Body of pancreas (tissue), 4 donors: ENCODE measurements at regions not wholly inside any gene's neighbourhood (a gene's known extent, or its start where the extent isn't known, plus 50 kb on each side); places are given as distances from the start of the nearest gene placed in this dataset.
A peak's percentile ranks its signal among the peaks of the same experiment; 100 is the strongest.

Source experiments
- ATAC-seq: fragments of 150-250 bp; one replicate; pipeline ENCODE4 v1.9.1; 2016
- DNase-seq, 4 donors: peaks; one replicate each; pipeline ENCODE4 v3.0.0-alpha.2; 2019
- H3K27ac ChIP-seq, 4 donors: fragments of 200-600 bp; sonication (generic); 1 replicate in 3 of 4; 2 replicates in 1 of 4; pipeline versions ENCODE4 v1.5.1 to v1.6.1; 2016 to 2019; ENCODE audit warnings: mild to moderate bottlenecking in 1 of 4, mixed read lengths in 1 of 4, moderate library complexity in 1 of 4
- H3K27me3 ChIP-seq, 2 donors: fragments of 200-600 bp; sonication (generic); one replicate each; pipeline ENCODE4 v1.6.0; 2016; ENCODE audit warnings: mild to moderate bottlenecking in 1 of 2
- H3K36me3 ChIP-seq, 2 donors: fragments of 200-600 bp; sonication (generic); replicated peaks in 1 of 2; 2 replicates each; pipeline ENCODE4 v1.5.1; 2016; ENCODE audit warnings: low read depth in 2 of 2; ENCODE audit not compliant: insufficient read depth in 1 of 2
- H3K4me1 ChIP-seq: fragments of 200-600 bp; sonication (generic); one replicate; pipeline ENCODE4 v1.6.0; 2016
- H3K4me3 ChIP-seq, 2 donors: fragments of 200-600 bp; sonication (generic); 1 replicate in 1 of 2; 2 replicates in 1 of 2; pipeline ENCODE4 v1.5.1; 2016 to 2019
- H3K9me3 ChIP-seq, 3 donors: fragments of 200-600 bp; sonication (generic); 1 replicate in 2 of 3; 2 replicates in 1 of 3; pipeline ENCODE4 v1.5.1; 2016
- CTCF ChIP-seq, 7 experiments: fragments of 450-650 bp in 4 of 7; fragments of 200-600 bp in 3 of 7; sonication (generic) in 3 of 7; IDR thresholded peaks; one replicate each; pipeline ENCODE4 v1.5.1; 2016 to 2019; ENCODE audit warnings: antibody characterized with exemption in 7 of 7
- POLR2A ChIP-seq, 3 donors: fragments of 450-650 bp; IDR thresholded peaks; one replicate each; pipeline ENCODE4 v1.6.1; 2016; ENCODE audit warnings: antibody characterized with exemption in 3 of 3, mild to moderate bottlenecking in 2 of 3
- WGBS, 2 donors: methylation state at CpG; one replicate each; pipeline ENCODE4 v1.1.5; 2017; 5-methylcytosine and 5-hydroxymethylcytosine counted together
- intact Hi-C: fragments of 100-400 bp; cut with DNase I; formaldehyde crosslinking; loops from one replicate; pipeline ENCODE4 v1.15.1; 2023

DNA sequence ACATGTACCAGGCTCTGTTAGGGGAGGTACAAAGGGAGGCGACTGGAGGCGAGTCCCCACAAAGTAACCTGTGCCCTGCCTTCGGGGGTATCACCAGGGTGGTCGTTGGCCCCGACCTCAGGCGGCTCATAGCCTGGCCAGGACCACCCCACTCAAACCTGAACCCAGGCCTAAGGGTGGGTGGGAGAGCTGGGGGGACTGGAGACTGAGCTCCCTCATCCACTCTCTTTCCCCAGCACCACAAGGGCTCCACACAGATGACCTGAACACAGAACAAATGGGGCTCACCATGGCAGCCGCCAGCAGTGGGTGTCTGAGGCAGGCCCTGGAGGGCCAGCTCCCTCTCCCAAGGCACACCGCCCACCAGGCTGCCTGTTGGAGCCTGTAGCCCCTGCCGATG is 120.6 kb upstream of the TNRC6C start:
- Histone ChIP-seq H3K27me3 (no peaks in the 10 kb centered on the region), H3K27ac (no peak overlapping the region), H3K9me3 (no peaks in the 10 kb centered on the region), H3K4me1 (peaks cover 25% of the 10 kb centered on the region), H3K4me3 (no peak overlapping the region), H3K36me3 (no peaks in the 10 kb centered on the region)
- intact Hi-C loops: no loop called here
- WGBS, 2 donors: 80 to 86% methylated on average over 8 to 9 of the region's 9 CpGs
- TF ChIP-seq CTCF (IDR thresholded peaks at IDR 0.05) (no peak), POLR2A (IDR thresholded peaks at IDR 0.05) (no peak)
- no peak for ATAC-seq
- DNase-seq: no peak

- intact Hi-C loops: no loop called here
Observed at GRCh38 chr17:77838748-77839697, 119.5 kb upstream of the TNRC6C start.

DNA sequence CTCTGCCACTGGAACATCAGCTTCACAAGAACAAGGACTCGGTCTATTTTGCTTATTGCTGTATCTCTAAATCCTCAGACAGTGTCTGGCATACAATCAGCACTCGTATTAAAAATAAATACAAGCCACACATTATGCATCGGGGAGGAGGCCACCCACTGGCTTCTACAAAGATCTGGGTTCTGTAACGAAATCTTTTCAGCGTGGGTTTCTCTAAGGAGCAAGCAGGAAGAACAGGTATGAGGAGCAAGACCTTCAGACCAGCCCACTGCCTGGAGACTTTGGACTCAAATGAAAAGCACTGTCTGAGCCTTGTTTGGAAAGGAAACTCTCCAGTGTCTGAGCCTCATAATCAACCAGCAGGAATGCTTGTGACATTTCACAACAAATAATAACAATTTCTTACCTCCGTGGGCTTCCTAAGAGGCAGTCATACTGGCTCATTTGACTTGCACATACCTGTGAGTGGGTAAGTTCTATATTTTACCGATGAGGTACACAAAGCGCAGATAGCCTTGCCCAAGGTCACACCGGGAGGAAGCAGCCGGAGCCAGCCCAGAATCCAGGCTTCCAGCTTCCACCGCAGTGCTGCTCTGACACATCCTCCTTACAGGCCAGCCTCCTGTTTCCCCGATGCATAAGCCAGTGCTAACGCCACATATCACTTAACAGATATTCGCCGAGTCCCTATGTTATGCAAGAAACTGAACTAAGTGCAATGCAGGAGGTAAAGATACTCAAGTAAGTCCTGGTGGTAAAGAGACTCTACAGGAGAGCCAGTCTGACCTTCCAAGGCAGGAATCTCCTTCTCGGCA is 118.6 kb upstream of the TNRC6C start:
- intact Hi-C loops: no loop called here
- peak in 3 of 4 donors; percentile 27 to 46 (median 40) for DNase-seq
- no peaks in the 10 kb centered on the region for H3K27me3 ChIP-seq

More at GRCh38 chr17:77838748-77839697, 119.5 kb upstream of the TNRC6C start:
- no peaks in the 10 kb centered on the region for H3K9me3 ChIP-seq
- TF ChIP-seq CTCF (IDR thresholded peaks at IDR 0.05) (no peak), POLR2A (IDR thresholded peaks at IDR 0.05) (no peak)
- H3K27me3 ChIP-seq: no peaks in the 10 kb centered on the region
- peaks cover 25% of the 10 kb centered on the region for H3K4me1 ChIP-seq
- H3K36me3 ChIP-seq: no peaks in the 10 kb centered on the region
- DNase-seq: no peak
- no peak overlapping the region for H3K4me3 ChIP-seq
- H3K27ac ChIP-seq: no peak overlapping the region
- ATAC-seq: no peak
- 87 to 93% methylated on average over 23 of the region's 23 CpGs for whole genome bisulfite sequencing, 2 donors

DNA sequence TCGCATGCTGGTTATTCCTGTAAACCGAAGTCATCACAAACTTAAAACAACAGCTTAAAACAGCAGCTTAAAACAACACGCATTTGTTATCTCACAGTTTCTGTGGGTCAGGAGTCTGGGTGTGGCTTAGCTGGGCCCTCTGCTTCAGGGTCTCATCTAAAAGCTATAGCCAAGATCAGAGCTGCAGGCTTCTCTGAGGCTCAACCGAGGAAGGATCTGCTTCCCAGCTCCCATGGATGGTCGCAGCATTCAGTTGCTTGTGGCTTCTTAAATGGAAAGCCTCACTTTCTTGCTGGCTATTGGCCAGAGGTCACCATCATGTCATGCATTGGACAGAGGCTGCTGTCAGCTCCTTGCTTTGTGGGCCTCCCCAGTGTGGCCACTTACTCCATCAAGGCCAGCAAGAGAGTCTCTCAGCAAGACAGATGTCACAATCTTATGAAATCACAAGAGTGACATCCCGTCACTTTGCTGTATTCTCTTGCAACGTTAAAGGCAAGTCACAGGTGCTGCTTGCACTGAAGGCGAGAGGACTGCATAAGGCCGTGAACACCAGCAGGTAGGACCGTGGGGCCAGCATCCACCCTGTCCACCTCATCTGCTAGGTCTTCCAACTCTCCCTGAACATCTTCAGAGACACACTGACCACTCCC is 117.9 kb upstream of the TNRC6C start:
- WGBS, 2 donors: 83 to 86% methylated on average over 9 to 10 of the region's 10 CpGs
- no peaks in the 10 kb centered on the region for H3K9me3 ChIP-seq
- no peaks in the 10 kb centered on the region for H3K36me3 ChIP-seq
- DNase-seq (no peak), ATAC-seq (no peak)
- no peak overlapping the region for H3K27ac ChIP-seq
- peaks cover 25% of the 10 kb centered on the region for H3K4me1 ChIP-seq
- no peaks in the 10 kb centered on the region for H3K27me3 ChIP-seq
- intact Hi-C loops: no loop called here
- no peak overlapping the region for H3K4me3 ChIP-seq
- no peak for TF ChIP-seq POLR2A (IDR thresholded peaks at IDR 0.05)
- TF ChIP-seq CTCF (IDR thresholded peaks at IDR 0.05): no peak

More for the DNA sequence above, 118.6 kb upstream of the TNRC6C start:
- no peak overlapping the region for H3K27ac ChIP-seq
- no peaks in the 10 kb centered on the region for H3K36me3 ChIP-seq
- no peaks in the 10 kb centered on the region for H3K9me3 ChIP-seq
- TF ChIP-seq CTCF (IDR thresholded peaks at IDR 0.05) (no peak), POLR2A (IDR thresholded peaks at IDR 0.05) (no peak)
- peaks cover 25% of the 10 kb centered on the region for H3K4me1 ChIP-seq
- no peak overlapping the region for H3K4me3 ChIP-seq
- WGBS, 2 donors: 28 to 40% methylated on average over 16 of the region's 16 CpGs
- peak; percentile 24 for ATAC-seq
